ENCODE measurements at regions not wholly inside any gene's neighbourhood (a gene's known extent, or its start where the extent isn't known, plus 50 kb on each side); places are given as distances from the start of the nearest gene placed in this dataset.

- no peaks in the 10 kb centered on the region for H3K27me3 ChIP-seq (ENCODE audit: control insufficient read depth, insufficient read depth, low read length)
- H3K9me3 ChIP-seq (ENCODE audit: control insufficient read depth, insufficient read depth, low read length), result no peaks in the 10 kb centered on the region
- H3K9ac ChIP-seq (ENCODE audit: low read depth, low read length), result no peak overlapping the region
- H3K4me3 ChIP-seq (ENCODE audit: low read depth, low read length), result no peak overlapping the region
- no peak overlapping the region for H3K27ac ChIP-seq (ENCODE audit: low read depth, low read length)
- H3K36me3 ChIP-seq (ENCODE audit: control insufficient read depth, insufficient read depth, low read length), result no peaks in the 10 kb centered on the region
- H3K4me1 ChIP-seq (ENCODE audit: control insufficient read depth, insufficient read depth, low read length), result no peaks in the 10 kb centered on the region
Measured at GRCh38 chr5:37891832-37892231, 52.0 kb upstream of the GDNF start.

- Histone ChIP-seq H3K27me3 (ENCODE audit: control insufficient read depth, insufficient read depth, low read length) (no peaks in the 10 kb centered on the region), H3K27ac (ENCODE audit: low read depth, low read length) (no peak overlapping the region), H3K9ac (ENCODE audit: low read depth, low read length) (no peak overlapping the region), H3K4me1 (ENCODE audit: control insufficient read depth, insufficient read depth, low read length) (no peaks in the 10 kb centered on the region), H3K4me3 (ENCODE audit: low read depth, low read length) (no peak overlapping the region), H3K9me3 (ENCODE audit: control insufficient read depth, insufficient read depth, low read length) (no peaks in the 10 kb centered on the region), H3K36me3 (ENCODE audit: control insufficient read depth, insufficient read depth, low read length) (no peaks in the 10 kb centered on the region)
Measured at GRCh38 chr5:37889612-37890317, 49.9 kb upstream of the GDNF start.

Data from HUES48 (cell line).